ENCODE measurements at regions not wholly inside any gene's neighbourhood (a gene's known extent, or its start where the extent isn't known, plus 50 kb on each side); places are given as distances from the start of the nearest gene placed in this dataset.

DNA sequence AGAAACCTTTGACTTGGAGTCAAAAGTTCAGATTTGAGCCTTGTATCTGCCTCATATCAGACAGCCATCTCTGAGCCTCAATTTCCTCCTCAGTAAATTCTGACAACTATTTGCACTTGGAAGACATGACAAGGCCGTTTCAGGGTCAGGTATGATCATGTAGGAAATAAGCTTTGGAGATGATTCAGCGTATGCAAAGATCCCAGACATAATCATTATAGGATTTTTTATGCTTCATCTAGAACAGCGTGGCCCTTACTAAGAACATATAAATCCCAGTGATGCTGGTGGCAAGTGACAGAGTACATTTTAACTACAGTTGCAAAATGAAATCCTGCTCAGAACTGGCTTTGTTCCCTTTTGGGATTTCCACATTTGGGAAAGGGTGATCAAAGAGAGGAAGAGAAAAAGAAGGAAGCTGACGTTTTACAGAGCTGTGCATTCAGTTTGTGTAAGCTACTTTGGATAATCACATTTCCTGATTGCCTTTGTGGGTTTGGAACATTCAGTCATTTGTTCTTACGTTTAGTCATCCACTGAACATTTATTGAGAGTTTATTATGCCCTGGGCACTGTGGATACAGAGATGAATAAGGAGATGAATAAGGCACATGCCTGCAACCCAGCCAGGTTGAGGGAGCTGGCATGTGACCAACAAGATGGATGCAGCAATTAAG lies 81.9 kb upstream of the HEPHL1 start:
- TF ChIP-seq, protein P1, sequence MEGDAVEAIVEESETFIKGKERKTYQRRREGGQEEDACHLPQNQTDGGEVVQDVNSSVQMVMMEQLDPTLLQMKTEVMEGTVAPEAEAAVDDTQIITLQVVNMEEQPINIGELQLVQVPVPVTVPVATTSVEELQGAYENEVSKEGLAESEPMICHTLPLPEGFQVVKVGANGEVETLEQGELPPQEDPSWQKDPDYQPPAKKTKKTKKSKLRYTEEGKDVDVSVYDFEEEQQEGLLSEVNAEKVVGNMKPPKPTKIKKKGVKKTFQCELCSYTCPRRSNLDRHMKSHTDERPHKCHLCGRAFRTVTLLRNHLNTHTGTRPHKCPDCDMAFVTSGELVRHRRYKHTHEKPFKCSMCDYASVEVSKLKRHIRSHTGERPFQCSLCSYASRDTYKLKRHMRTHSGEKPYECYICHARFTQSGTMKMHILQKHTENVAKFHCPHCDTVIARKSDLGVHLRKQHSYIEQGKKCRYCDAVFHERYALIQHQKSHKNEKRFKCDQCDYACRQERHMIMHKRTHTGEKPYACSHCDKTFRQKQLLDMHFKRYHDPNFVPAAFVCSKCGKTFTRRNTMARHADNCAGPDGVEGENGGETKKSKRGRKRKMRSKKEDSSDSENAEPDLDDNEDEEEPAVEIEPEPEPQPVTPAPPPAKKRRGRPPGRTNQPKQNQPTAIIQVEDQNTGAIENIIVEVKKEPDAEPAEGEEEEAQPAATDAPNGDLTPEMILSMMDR (IDR thresholded peaks at IDR 0.05; ENCODE audit: low read depth, low read length): no peak
- no peak for DNase-seq (ENCODE audit: extremely low read depth, low read depth)

DNA sequence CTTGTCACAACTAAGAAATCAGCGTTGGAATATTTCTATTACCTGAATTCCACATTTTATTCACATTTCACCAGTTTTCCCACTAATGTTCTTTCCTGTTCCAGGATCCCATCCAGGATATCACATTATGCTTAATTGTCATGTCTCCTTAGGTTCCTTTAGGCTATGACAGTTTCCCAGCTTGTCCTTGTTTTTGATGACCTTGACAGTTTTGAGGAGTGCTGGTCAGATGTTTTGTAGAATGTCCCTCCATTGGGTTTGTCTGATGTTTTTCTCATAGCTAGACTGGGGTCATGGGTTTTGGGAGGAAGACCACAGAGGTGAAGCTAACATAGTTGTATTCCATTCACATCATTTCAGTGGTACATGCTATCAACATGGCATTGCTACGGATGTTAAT lies 80.8 kb upstream of the HEPHL1 start:
- TF ChIP-seq, protein P1 (IDR thresholded peaks at IDR 0.05; ENCODE audit: low read depth, low read length): no peak
- no peak for DNase-seq (ENCODE audit: extremely low read depth, low read depth)

DNA sequence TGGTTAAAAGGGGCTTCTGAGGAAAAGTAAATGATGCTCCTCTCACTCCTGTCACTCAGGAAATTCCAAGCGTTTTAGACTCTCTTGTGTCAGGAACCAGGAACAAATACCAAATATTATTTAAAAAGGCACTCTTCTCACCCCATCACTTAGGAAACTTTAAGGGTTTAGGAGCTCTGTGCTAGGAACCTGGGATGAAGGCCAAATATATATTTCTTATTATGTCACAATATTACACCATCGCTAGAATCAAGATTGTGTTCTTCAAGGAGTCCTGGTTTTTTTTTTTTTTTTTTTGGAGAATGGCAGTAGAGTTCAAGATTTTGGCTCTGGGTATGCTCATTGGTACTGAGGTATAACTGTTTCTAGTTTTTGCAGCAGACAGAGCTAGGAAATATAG lies 79.0 kb upstream of the HEPHL1 start:
- TF ChIP-seq, protein P1 (IDR thresholded peaks at IDR 0.05; ENCODE audit: low read depth, low read length): no peak
- no peak for DNase-seq (ENCODE audit: extremely low read depth, low read depth)

DNA sequence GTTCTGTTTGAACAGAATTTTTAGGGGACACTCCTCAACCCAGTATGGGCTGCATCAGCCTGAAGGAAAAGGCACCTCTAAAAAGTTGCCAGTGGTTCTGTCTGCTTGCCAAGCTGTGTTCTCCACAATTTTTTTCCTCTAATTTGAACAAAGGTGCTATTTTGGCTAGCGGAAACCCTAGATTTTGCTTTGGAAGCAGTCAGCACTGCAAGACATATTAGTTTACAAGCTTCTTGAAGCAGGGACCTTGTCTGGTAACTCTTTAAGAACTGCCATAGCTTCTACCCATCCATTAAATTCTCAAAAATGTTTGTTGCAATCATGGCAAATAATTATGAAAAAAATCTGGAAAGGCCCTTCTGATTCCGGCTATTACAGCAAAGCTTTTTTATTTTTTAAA lies 75.6 kb upstream of the HEPHL1 start:
- TF ChIP-seq, protein P1 (IDR thresholded peaks at IDR 0.05; ENCODE audit: low read depth, low read length): no peak
- DNase-seq (ENCODE audit: extremely low read depth, low read depth): no peak

DNA sequence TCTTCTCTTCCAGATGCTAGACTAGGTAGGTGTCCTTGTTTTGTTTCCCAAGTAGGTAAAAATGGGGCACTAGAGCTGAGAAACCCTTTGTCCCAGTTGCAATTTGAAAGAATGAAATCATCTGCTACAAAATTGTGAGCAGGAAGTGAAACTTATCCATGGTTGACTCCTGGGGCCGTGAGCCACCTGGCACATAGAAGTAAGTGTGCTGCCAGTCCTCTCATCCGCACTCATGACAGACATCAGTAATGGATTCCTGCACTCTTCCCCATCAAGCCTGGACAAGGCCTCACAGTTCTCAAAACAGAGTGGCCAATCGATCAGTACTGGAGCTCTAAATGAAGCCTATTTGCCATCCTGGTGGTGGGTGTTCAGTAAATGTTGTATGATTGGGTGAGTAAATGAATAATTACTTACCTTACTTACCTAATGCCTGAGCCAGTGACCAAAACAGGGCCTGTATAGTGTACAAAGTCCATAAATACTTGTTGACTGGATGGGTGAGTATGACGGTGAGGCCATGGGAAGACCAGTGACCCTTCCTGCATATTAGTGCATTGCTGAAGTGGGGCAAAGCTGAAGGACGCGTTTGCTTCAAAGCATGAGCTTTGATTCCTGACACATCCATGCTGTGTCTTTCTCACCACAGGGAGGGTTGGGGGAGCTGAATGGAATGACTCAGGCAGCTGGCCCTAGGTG lies 68.9 kb upstream of the HEPHL1 start:
- TF ChIP-seq, protein P1 (IDR thresholded peaks at IDR 0.05; ENCODE audit: low read depth, low read length): no peak
- no peak for DNase-seq (ENCODE audit: extremely low read depth, low read depth)

DNA sequence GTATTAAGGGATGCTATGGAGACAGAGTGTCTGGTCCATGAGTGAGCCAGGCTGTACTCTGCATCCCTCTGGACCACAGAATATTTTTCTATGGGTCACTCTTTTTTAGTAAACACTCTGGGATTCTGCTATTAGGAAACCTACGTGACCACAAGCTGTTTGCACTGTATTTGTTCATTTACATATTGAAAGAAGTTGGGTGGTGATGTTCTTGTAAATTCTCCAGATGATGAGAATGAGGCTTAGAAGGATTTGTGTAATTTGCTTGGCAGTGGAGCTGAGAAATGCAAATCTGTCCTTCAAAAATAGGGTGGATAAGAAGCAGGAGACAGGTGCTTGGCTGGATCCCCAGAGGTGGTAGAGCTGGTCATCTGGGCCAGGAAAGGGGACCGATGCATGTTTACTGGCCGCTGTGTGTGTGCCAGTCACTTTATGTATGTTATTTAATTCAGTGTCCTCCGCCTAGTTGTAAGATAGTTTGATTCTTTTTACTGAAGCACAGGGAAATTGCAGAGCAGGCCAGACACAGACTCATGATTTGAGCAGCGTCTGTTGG lies 63.7 kb upstream of the HEPHL1 start:
- TF ChIP-seq, protein P1 (IDR thresholded peaks at IDR 0.05; ENCODE audit: low read depth, low read length): no peak
- DNase-seq (ENCODE audit: extremely low read depth, low read depth): no peak

DNA sequence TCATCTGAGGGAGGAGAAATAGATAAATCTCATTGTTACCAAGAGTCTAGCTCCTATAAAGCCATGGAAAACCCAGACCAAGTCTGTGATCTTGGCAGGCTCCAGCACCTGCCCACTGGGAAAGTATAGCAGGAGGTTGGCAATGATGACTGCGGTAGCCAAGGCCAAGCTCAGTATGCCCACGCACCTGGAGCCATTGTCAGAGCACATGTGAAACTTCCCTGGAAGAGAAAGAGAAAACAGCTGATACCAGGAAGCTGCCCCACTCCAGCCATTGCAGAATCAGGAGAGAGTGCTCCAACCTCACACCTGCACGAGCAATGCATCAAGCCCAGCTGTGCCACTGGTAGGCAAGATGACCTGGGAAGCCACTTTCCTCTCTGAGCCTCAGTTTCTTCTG lies 62.2 kb upstream of the HEPHL1 start:
- TF ChIP-seq, protein P1 (IDR thresholded peaks at IDR 0.05; ENCODE audit: low read depth, low read length): no peak
- no peak for DNase-seq (ENCODE audit: extremely low read depth, low read depth)

Measured in AG09319 (cell line).